ENCODE measurements at regions not wholly inside any gene's neighbourhood (a gene's known extent, or its start where the extent isn't known, plus 50 kb on each side); places are given as distances from the start of the nearest gene placed in this dataset.

DNA sequence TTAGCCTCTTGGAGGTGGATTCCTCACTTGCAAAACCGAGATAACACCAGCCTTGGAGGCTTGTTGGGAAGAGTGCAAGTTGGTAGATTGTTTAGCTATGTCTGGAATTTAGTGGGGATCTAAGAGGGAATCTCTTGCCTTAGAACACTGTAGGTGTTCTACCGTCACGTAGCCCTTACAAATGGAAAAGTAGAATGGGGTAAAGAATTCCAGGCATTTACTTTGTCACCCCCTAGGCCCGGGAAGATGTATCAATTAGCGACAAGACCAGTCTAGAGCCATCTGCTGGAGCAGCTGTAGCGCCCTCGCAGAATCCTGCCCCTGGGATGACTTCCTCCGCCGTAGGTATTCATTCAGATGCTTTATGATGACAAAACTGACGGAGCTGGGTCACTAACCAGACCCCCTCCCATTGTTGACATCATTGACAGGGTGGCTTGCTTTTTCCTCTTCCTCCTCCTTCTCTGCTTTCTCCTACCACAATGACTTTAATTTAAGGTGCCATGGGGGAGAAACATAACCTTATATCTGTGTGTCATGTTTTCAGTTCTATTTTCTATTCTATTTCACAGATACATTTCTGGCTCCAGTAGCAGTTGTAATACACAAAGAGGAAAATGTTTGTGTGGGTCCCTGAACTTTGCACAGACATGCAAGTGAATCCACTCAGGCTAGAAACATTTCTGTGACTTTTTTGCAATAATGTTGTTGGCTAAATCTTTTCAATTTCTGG, 262.6 kb upstream of the LYZL1 start:
- Mint-ChIP-seq H3K36me3 (no peaks in the 10 kb centered on the region), H3K9me3 (no peaks in the 10 kb centered on the region), H3K27me3 (ENCODE audit: insufficient read depth, low read depth) (peaks cover 2% of the 10 kb centered on the region), H3K4me3 (no peak overlapping the region), H3K4me1 (peaks cover 19% of the 10 kb centered on the region), H3K27ac (no peak overlapping the region)
- no peak overlapping the region for H3K4me2 ChIP-seq
- no peaks in the 10 kb centered on the region for H3K9me3 ChIP-seq (ENCODE audit: low read depth)
- peak; percentile 28 for DNase-seq (ENCODE audit: low spot score)
- no peaks in the 10 kb centered on the region for H3K36me3 ChIP-seq
- H3F3A ChIP-seq (ENCODE audit: low read depth): no peaks in the 10 kb centered on the region
- no peak overlapping the region for H3K4me3 ChIP-seq
- H2AFZ ChIP-seq (replicated peaks): no peak overlapping the region
- H4K20me1 ChIP-seq (ENCODE audit: low read depth): no peaks in the 10 kb centered on the region
- no peaks in the 10 kb centered on the region for H3K27me3 ChIP-seq
- peaks cover 9% of the 10 kb centered on the region for H3K4me1 ChIP-seq
- H3K79me2 ChIP-seq (ENCODE audit: low read depth): no peaks in the 10 kb centered on the region
- no peak overlapping the region for H3K9ac ChIP-seq
- TF ChIP-seq, protein P1, sequence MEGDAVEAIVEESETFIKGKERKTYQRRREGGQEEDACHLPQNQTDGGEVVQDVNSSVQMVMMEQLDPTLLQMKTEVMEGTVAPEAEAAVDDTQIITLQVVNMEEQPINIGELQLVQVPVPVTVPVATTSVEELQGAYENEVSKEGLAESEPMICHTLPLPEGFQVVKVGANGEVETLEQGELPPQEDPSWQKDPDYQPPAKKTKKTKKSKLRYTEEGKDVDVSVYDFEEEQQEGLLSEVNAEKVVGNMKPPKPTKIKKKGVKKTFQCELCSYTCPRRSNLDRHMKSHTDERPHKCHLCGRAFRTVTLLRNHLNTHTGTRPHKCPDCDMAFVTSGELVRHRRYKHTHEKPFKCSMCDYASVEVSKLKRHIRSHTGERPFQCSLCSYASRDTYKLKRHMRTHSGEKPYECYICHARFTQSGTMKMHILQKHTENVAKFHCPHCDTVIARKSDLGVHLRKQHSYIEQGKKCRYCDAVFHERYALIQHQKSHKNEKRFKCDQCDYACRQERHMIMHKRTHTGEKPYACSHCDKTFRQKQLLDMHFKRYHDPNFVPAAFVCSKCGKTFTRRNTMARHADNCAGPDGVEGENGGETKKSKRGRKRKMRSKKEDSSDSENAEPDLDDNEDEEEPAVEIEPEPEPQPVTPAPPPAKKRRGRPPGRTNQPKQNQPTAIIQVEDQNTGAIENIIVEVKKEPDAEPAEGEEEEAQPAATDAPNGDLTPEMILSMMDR (IDR thresholded peaks at IDR 0.05): no peak
- TF ChIP-seq EZH2 (IDR thresholded peaks at IDR 0.05) (no peak), EZH2phosphoT487 (IDR thresholded peaks at IDR 0.05) (no peak)
- H3K27ac ChIP-seq: no peak overlapping the region

DNA sequence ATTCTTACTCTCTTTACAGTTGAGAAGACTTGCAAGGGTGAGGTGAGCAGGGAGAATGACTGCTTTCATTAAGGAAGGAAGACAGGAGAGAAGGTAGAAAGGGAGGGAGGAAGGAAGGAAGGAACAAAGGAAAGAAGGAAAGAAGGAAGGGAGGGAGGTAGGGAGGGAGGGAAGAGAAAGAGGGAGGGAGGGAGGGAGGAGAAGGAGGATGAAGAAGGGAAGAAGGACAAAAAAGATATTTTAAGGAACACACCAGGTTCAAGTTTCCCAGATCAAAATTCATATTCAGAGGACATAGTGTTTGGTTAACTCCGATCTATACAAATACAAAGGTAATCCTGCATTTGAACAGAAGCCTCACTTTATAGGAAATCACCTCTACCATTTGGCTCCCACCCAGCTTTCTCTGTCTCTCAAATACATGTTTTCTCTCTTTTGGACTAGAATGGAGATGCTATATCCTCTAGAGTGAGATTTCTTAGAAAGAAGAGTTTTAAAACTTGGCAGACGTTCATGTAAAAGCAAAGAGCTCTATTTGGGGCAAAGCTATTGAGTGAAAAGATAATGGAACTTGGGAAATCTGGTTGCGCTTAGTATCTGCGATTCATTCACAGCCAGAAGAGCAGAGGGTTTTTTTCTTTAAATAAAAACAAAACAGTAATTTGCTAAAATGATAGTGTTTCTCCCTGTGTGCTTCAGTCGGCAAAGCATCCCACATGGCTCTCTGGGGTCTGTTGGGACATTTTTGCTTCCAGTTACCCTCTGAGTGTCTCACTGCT, 261.9 kb upstream of the LYZL1 start:
- Histone ChIP-seq H4K20me1 (ENCODE audit: low read depth) (no peaks in the 10 kb centered on the region), H3K9ac (no peak overlapping the region), H3K4me3 (no peak overlapping the region), H2AFZ (replicated peaks) (no peak overlapping the region), H3K27ac (no peak overlapping the region), H3K36me3 (no peaks in the 10 kb centered on the region), H3K4me2 (no peak overlapping the region), H3K4me1 (peaks cover 7% of the 10 kb centered on the region), H3K79me2 (ENCODE audit: low read depth) (no peaks in the 10 kb centered on the region), H3K9me3 (ENCODE audit: low read depth) (no peaks in the 10 kb centered on the region), H3K27me3 (no peaks in the 10 kb centered on the region), H3F3A (ENCODE audit: low read depth) (no peaks in the 10 kb centered on the region)
- Mint-ChIP-seq H3K27ac (no peak overlapping the region), H3K4me3 (no peak overlapping the region), H3K36me3 (no peaks in the 10 kb centered on the region), H3K27me3 (ENCODE audit: insufficient read depth, low read depth) (peaks cover 2% of the 10 kb centered on the region), H3K4me1 (peaks cover 16% of the 10 kb centered on the region), H3K9me3 (no peaks in the 10 kb centered on the region)
- TF ChIP-seq EZH2phosphoT487 (IDR thresholded peaks at IDR 0.05) (no peak), EZH2 (IDR thresholded peaks at IDR 0.05) (no peak)
- TF ChIP-seq, protein P1 (IDR thresholded peaks at IDR 0.05): no peak
- DNase-seq (ENCODE audit: low spot score): no peak

DNA sequence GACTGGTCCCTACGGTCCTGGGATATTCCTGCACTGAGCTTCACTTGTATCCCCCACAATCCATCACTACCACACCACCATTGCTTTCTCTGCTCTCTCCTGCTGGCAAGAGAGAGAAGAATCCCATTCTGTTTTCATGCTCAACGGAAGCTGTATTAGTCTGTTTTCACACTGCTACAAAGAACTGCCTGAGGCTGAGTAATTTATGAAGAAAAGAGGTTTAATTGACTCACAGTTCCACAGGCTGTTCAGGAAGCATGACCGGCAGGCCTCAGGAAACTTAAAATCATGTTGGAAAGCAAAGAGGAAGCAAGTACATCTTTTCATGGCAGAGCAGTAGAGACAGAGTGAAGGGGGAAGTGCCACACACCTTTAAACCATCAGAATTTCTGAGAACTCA, 260.4 kb upstream of the LYZL1 start:
- Histone ChIP-seq H2AFZ (replicated peaks) (peak overlapping the region; percentile 79), H3K27me3 (no peaks in the 10 kb centered on the region), H3K4me3 (no peak overlapping the region), H4K20me1 (ENCODE audit: low read depth) (no peaks in the 10 kb centered on the region), H3K79me2 (ENCODE audit: low read depth) (no peaks in the 10 kb centered on the region), H3K36me3 (no peaks in the 10 kb centered on the region), H3K9me3 (ENCODE audit: low read depth) (no peaks in the 10 kb centered on the region), H3K27ac (peak overlapping the region; percentile 76), H3K4me1 (no peaks in the 10 kb centered on the region), H3K9ac (no peak overlapping the region), H3K4me2 (no peak overlapping the region), H3F3A (ENCODE audit: low read depth) (no peaks in the 10 kb centered on the region)
- H3K4me3 Mint-ChIP-seq: no peak overlapping the region
- no peak for TF ChIP-seq EZH2phosphoT487 (IDR thresholded peaks at IDR 0.05)
- TF ChIP-seq EZH2 (IDR thresholded peaks at IDR 0.05): no peak
- TF ChIP-seq, protein P1 (IDR thresholded peaks at IDR 0.05): no peak
- DNase-seq (ENCODE audit: low spot score): no peak
- H3K27ac Mint-ChIP-seq: no peak overlapping the region
- no peaks in the 10 kb centered on the region for H3K9me3 Mint-ChIP-seq
- peaks cover 3% of the 10 kb centered on the region for H3K27me3 Mint-ChIP-seq (ENCODE audit: insufficient read depth, low read depth)
- peaks cover 6% of the 10 kb centered on the region for H3K4me1 Mint-ChIP-seq
- no peaks in the 10 kb centered on the region for H3K36me3 Mint-ChIP-seq

All from neural progenitor cell (in vitro differentiated cells).